ENCODE measurements at regions not wholly inside any gene's neighbourhood (a gene's known extent, or its start where the extent isn't known, plus 50 kb on each side); places are given as distances from the start of the nearest gene placed in this dataset.
"Not testable (repeated sequence)": the region's sequence is repeated elsewhere in the genome, so short reads cannot be mapped to it uniquely, and the experiment has no call there.

- no peak for TF ChIP-seq CTCF (IDR thresholded peaks at IDR 0.05; ENCODE audit: low read depth, low read length, missing control alignments)
- no peak for DNase-seq (ENCODE audit: low read depth)
- no peak overlapping the region for H3K4me3 ChIP-seq (ENCODE audit: low read depth, low read length)
Observed at GRCh38 chrX:63551856-63552255, 200.7 kb upstream of the SPIN4 start.

GRCh38 chrX:63530654-63531053 lies 179.5 kb upstream of the SPIN4 start:
- no peak overlapping the region for H3K4me3 ChIP-seq (ENCODE audit: low read depth, low read length)
- DNase-seq (ENCODE audit: low read depth) = no peak
- no peak for TF ChIP-seq CTCF (IDR thresholded peaks at IDR 0.05; ENCODE audit: low read depth, low read length, missing control alignments)

GRCh38 chrX:63529961-63530360 lies 178.8 kb upstream of the SPIN4 start:
- TF ChIP-seq CTCF (IDR thresholded peaks at IDR 0.05; ENCODE audit: low read depth, low read length, missing control alignments) = no peak
- DNase-seq (ENCODE audit: low read depth) = no peak
- H3K4me3 ChIP-seq (ENCODE audit: low read depth, low read length) = no peak overlapping the region

- H3K4me3 ChIP-seq (ENCODE audit: low read depth, low read length) = no peak overlapping the region
- DNase-seq (ENCODE audit: low read depth) = no peak
- no peak for TF ChIP-seq CTCF (IDR thresholded peaks at IDR 0.05; ENCODE audit: low read depth, low read length, missing control alignments)
Observed at GRCh38 chrX:63526863-63527262, 175.7 kb upstream of the SPIN4 start.

GRCh38 chrX:63525491-63525890 lies 174.4 kb upstream of the SPIN4 start:
- DNase-seq (ENCODE audit: low read depth) = no peak
- TF ChIP-seq CTCF (IDR thresholded peaks at IDR 0.05; ENCODE audit: low read depth, low read length, missing control alignments) = no peak
- H3K4me3 ChIP-seq (ENCODE audit: low read depth, low read length) = no peak overlapping the region

- DNase-seq (ENCODE audit: low read depth); H3K4me3 ChIP-seq (ENCODE audit: low read depth, low read length): not testable (repeated sequence)
Observed at GRCh38 chrX:63519368-63519767, 168.2 kb upstream of the SPIN4 start.

GRCh38 chrX:63514569-63515080 lies 163.5 kb upstream of the SPIN4 start:
- TF ChIP-seq CTCF (IDR thresholded peaks at IDR 0.05; ENCODE audit: low read depth, low read length, missing control alignments) = no peak
- no peak for DNase-seq (ENCODE audit: low read depth)
- no peak overlapping the region for H3K4me3 ChIP-seq (ENCODE audit: low read depth, low read length)
